ENCODE measurements at regions not wholly inside any gene's neighbourhood (a gene's known extent, or its start where the extent isn't known, plus 50 kb on each side); places are given as distances from the start of the nearest gene placed in this dataset.
"Not testable (repeated sequence)": the region's sequence is repeated elsewhere in the genome, so short reads cannot be mapped to it uniquely, and the experiment has no call there.

DNA sequence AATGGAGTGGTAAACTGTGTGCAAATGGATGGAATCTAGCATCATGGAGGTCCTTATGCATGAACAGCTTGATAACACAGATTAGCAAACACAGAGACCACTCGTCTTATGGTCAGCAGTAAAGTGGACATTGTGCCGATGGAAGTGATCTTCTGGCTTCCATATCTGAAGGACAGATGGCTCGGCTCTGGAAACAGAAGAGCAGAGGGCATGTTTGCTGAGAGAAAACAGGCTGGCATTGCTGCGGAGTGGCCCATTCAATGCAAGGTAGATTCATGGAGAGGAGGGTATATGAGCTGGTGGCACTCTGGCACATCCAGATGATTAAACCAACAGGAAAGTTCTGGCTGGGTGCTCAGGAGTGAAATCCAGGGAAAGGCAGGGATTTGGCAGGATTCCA, 513.2 kb downstream of the DIRAS2 start:
- H3K9me3 Mint-ChIP-seq = peaks cover 0 to under 1% of the 10 kb centered on the region in 2 donors
- H3K27ac Mint-ChIP-seq = no peak overlapping the region
- no peak for ATAC-seq
- H3K36me3 Mint-ChIP-seq = peaks cover 0 to 4% of the 10 kb centered on the region in 2 donors
- no peak for DNase-seq (ENCODE audit: low spot score in 2 of 2)

DNA sequence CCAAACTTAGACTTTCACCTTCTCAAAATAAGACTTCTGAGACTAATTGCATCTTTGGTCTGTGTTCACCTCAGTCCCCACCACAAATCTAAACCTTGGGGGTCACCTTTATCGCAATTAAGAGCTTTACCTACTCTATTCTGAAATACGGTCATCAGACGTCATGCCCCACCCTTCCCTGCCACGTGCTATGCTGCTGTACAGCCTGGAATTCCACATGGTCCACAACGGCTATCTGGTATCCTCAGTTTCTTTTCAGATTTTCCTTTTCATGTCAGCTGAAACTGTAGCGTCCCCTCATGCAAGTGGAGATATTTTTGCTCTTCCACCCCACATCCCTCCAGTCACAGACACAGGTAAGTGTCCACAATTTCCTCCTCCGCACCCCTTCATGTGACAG, 511.1 kb downstream of the DIRAS2 start:
- Mint-ChIP-seq H3K9me3 (no peaks in the 10 kb centered on the region), H3K36me3 (no peaks in the 10 kb centered on the region), H3K27ac (no peak overlapping the region)
- DNase-seq (ENCODE audit: low spot score in 2 of 2) = no peak
- no peak for ATAC-seq

DNA sequence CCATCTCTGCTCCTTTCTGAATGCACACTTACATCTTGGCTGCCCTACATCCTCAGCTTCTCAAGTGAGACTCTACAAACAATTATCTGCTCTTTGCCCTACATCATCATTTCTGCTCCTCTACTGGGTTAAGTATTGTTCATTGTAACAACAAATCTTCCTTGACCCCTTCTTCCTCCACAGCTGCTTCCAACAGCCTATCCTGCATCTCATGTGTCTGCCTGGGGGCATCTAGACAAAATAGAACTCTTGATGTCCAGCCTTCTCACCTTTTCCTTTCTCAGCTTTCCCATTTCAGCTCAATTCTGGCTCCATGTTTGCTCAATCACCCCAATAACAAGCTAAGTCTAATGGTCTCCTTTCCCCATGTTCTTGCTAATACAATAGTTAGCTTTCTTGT, 509.8 kb downstream of the DIRAS2 start:
- DNase-seq (ENCODE audit: low spot score in 2 of 2) (no peak), ATAC-seq (no peak)
- Mint-ChIP-seq H3K27ac (no peak overlapping the region), H3K36me3 (no peaks in the 10 kb centered on the region), H3K9me3 (no peaks in the 10 kb centered on the region)

DNA sequence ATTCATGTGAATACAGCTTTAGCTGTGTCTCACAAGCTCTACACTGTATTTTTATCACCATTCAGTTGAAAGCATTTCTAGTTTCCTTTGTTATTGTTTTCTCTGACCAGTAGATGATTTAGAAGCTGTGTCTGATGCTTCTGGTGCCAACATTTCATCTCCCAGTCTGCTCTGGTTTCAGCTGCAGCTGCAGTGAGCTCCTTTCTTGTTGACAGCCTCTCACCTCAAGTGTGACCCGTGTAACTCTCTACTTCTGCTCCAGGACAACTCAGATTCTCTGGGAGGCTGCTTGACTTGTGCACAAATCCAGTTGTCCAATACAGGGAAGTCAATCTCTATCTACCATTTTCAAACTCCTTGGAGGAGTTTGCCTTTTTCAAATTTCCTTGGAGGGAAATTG, 504.8 kb downstream of the DIRAS2 start:
- H3K27ac Mint-ChIP-seq = no peak overlapping the region
- H3K36me3 Mint-ChIP-seq = no peaks in the 10 kb centered on the region
- no peaks in the 10 kb centered on the region for H3K9me3 Mint-ChIP-seq
- DNase-seq (ENCODE audit: low spot score in 2 of 2) (no peak), ATAC-seq (no peak)

DNA sequence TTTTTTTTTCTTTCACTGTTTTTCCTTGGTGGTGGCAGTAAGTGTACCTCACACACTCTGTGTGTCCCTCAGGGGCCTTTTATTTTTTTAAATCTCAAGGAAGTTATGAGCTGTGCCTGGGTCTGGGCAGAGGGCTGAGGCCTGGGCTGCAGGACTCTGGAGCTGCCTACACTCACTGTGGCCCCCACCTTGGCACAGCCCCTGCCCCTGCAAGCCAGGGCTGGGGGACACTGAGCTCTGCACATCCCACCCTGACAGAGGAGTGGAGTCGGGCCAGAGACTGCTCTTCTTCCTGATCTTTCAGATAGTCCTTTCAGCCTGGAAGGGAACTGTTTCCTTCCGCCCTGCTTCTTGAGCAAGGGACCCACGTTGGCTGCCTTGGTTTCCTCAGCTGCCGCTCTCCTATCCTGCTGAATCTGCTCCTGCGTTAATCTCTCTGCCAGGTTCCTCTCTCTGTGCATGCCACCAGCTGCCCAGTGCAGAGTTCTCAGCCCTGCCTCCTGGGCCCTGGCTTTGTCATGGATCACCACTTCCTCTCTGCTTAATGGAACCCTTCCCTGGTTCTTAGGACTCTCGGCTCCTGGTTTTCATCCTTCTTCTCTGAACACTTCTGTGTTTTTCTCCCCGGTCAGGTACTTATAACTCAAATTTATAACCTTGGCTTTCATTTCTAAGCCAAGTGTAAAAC, 502.3 kb downstream of the DIRAS2 start:
- Mint-ChIP-seq H3K36me3 (no peaks in the 10 kb centered on the region), H3K27ac (no peak overlapping the region), H3K9me3 (no peaks in the 10 kb centered on the region)
- DNase-seq (ENCODE audit: low spot score in 2 of 2) (no peak), ATAC-seq (no peak)

DNA sequence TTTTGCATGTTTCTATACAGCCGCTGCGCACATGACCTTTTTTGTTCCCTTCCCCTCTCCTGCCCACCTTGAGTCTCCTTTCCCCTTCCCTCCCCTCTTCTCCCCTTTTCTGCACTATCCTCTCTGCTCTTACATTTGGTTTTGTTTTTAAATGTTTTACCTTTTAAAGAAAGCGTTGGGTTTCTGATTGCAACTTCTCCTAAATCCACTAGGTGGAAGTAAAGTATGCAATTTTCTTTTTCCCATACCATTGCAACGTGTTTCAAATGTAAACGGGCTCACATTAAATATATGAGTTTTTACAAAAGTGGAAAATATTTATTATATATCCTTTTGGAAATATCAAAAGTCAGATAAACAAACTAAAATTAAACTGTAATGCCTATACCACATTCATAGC, 500.9 kb downstream of the DIRAS2 start:
- Mint-ChIP-seq H3K9me3 (no peaks in the 10 kb centered on the region), H3K36me3 (peaks cover 0 to 4% of the 10 kb centered on the region in 2 donors), H3K27ac (no peak overlapping the region)
- no peak for DNase-seq (ENCODE audit: low spot score in 2 of 2)
- ATAC-seq = no peak

DNA sequence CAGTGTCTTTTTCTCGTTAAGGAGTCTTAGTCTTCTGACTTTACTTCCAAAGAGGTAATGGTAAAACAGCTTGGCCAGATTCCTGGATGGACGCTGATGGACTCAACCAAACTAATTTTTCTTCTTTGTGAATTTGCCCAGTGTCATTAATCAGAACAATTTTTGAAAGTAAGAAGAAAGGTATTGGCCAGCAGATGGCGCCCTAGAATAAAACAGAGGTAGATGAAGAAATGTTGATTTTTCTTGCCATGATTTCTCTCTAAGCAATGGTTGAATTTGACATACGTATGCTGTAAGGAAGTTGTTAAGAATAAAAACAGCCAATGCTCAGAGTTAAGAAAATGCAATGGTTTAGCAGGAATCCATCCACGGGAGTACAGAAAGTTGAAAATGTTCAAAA, 500.0 kb downstream of the DIRAS2 start:
- no peak for ATAC-seq
- peak in 1 of 2 donors; percentile 48 for DNase-seq (ENCODE audit: low spot score in 2 of 2)
- Mint-ChIP-seq H3K27ac (no peak overlapping the region), H3K36me3 (peaks cover 0 to 4% of the 10 kb centered on the region in 2 donors), H3K9me3 (no peaks in the 10 kb centered on the region)

DNA sequence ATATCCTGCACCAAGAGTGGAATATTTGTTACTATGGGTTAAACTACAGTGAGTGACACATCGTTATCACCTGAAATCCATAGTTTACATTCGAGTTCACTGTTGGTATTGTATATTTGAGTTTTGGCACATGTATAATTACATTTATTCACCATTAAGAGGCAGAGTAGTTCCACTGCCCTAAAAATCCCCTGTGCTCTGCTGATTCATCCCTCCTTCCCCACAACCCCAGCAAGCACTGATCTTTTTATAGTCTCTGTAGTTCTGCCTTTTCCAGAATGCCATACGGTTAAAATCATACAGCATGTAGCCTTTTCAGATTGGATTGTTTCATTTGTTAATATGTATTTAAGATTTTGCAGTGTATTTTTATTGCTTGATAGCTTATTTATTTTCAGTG, 495.2 kb downstream of the DIRAS2 start:
- H3K9me3 Mint-ChIP-seq = no peaks in the 10 kb centered on the region
- H3K27ac Mint-ChIP-seq = no peak overlapping the region
- peaks cover 0 to 4% of the 10 kb centered on the region in 2 donors for H3K36me3 Mint-ChIP-seq
- ATAC-seq (no peak), DNase-seq (ENCODE audit: low spot score in 2 of 2) (no peak)

DNA sequence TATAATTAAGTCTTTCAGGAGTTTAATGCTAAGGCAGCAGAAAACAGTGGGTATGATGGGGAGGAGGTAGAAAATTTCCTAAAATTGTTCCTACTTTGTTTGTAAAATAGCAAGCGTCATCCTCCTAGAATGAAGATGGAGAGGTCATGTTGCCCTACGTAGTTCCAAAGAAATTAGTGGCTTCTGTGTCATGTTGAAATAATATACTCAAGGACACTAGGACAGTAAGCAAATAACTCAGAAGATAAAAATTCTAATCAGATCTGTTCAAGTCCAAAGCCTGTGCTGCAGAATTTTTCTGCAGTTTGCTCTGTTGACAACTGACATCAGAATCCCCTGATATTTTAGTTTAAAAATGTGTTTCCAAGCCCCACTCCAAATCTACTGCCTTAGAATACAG, 486.3 kb downstream of the DIRAS2 start:
- H3K36me3 Mint-ChIP-seq = no peaks in the 10 kb centered on the region
- DNase-seq (ENCODE audit: low spot score in 2 of 2) = no peak
- no peaks in the 10 kb centered on the region for H3K9me3 Mint-ChIP-seq
- no peak for ATAC-seq
- H3K27ac Mint-ChIP-seq = no peak overlapping the region

DNA sequence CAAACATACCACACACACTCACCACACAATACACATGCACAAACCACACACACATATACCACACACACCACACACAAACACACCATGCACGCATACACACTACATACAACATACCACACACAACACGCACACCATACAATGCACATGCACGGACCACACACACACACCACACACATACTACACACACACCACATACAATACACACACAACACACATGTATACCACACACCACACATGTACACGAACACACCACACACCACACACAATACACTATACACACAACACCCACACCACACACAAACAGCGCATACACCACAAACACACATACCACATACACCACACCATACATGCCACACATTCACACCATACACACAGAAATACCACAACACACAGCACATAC, 480.3 kb downstream of the DIRAS2 start:
- Mint-ChIP-seq H3K9me3 (no peaks in the 10 kb centered on the region), H3K36me3 (no peaks in the 10 kb centered on the region), H3K27ac (no peak overlapping the region)
- DNase-seq (ENCODE audit: low spot score in 2 of 2) (no peak), ATAC-seq (no peak)

DNA sequence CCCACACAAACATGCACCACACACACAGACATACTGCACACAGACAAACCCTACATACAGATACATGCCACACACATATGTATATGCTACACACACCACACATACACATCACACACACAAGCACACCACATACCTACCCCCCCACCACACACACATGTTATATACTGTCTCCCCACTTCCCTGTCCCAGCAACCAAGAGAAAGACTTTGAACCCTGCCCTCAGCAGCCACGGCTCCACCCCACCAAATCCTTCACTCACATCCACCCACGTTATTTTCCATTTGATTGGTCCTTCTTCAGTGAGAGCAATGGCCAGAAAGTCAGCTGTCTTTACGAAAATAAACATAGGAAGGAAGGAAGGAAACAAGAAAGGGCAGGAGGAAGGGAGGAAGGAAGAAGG, 479.8 kb downstream of the DIRAS2 start:
- H3K36me3 Mint-ChIP-seq = no peaks in the 10 kb centered on the region
- no peaks in the 10 kb centered on the region for H3K9me3 Mint-ChIP-seq
- ATAC-seq = no peak
- no peak overlapping the region for H3K27ac Mint-ChIP-seq
- DNase-seq (ENCODE audit: low spot score in 2 of 2) = no peak

DNA sequence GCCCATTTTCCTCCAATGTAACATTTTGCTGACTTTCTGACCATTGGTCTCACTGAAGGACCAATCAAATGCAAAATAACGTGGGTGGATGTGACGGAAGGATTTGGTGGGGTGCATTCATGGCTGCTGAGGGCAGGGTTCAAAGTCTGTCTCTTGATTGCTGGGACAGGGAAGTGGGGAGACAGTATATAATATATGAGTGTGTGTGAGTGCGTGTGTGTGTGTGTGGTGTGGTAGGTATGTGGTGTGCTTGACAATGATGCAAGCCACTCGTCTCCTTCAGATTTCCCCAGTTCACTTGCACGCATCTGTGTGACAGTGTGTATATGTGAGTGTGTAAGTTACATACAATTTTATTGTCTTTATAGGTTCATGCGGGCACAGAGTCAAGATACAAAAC, 477.3 kb downstream of the DIRAS2 start:
- Mint-ChIP-seq H3K9me3 (no peaks in the 10 kb centered on the region), H3K36me3 (no peaks in the 10 kb centered on the region), H3K27ac (no peak overlapping the region)
- ATAC-seq (no peak), DNase-seq (ENCODE audit: low spot score in 2 of 2) (no peak)

DNA sequence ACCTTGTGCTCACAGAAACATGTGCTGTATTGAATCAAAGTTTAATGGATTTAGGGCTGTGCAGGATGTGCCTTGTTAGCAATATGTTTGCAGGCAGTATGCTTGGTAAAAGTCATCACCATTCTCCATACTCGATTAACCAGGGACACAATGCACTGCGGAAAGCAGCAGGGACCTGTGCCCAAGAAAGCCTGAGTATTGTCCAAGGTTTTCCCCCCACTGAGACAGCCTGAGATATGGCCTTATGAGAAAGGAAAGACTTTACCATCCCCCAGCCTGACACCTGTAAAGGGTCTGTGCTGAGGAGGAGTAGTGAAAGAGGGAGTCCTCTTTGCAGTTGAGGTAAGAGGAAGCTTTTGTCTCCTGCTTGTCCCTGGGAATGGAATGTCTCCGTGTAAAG, 476.2 kb downstream of the DIRAS2 start:
- ATAC-seq = not testable (repeated sequence)

DNA sequence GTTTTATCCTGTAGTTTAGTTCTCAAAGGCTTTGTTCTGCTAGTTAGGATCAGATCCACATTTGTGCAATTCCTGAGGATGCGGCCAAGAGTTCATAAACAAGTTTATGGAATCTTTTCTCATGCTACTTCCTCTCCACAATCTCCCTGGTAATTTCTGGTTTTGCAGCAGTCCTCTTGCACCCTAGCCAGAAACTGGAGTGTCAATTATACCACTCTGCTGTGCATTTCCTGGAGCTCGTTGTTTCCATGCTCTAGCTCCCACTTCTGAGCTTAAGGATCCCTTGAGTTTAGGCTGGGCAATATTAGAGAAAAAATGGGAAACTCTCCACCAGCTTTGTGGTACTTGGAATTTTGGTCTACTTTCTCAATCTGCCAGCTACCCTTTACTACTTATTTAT, 474.7 kb downstream of the DIRAS2 start:
- Mint-ChIP-seq H3K36me3 (peaks cover 11 to 12% of the 10 kb centered on the region in 2 donors), H3K27ac (no peak overlapping the region), H3K9me3 (peaks cover 7 to 10% of the 10 kb centered on the region in 2 donors)
- ATAC-seq (no peak), DNase-seq (ENCODE audit: low spot score in 2 of 2) (no peak)

More for the DNA sequence above, 476.2 kb downstream of the DIRAS2 start:
- not testable (repeated sequence) for H3K9me3 Mint-ChIP-seq; DNase-seq (ENCODE audit: low spot score in 2 of 2); H3K27ac Mint-ChIP-seq; H3K36me3 Mint-ChIP-seq

DNA sequence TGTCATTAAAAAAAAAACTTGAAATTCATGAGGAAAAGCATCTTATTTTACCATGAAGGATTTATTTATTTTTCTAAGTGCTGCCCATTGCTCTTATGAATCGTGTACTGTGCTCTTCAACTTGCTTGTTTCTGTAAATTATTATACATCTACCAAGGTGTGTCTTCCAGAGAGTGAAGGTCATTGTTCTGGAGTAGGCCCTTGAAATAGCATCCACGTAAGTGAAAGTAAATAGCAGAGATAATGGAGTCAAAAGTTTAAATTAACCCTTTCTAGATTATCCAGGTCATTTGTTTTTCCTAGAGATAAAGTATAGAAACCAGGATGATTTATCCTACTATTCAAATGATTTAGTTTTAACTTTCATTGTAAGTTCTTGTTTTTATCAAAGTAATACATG, 473.1 kb downstream of the DIRAS2 start:
- Mint-ChIP-seq H3K27ac (no peak overlapping the region), H3K36me3 (peaks cover 11 to 12% of the 10 kb centered on the region in 2 donors), H3K9me3 (peaks cover 7 to 10% of the 10 kb centered on the region in 2 donors)
- DNase-seq (ENCODE audit: low spot score in 2 of 2) (no peak), ATAC-seq (no peak)

DNA sequence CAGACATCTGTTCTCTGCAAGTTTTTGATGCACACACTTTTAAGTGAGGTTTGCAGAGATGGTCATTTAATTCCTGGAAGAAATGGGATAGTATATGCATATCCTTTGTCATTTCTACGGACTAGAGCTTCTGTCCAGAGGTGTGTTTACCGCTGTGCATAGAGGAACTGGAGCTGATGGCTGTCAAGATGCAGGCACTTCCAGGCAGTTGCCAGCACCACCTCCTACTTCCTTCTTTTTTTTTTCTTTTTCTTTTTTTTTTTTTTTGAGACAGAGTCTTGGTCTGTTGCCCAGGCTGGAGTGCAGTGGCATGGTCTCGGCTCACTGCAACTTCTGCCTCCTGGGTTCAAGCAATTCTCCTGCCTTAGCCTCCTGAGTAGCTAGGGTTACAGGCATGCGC, 468.7 kb downstream of the DIRAS2 start:
- DNase-seq (ENCODE audit: low spot score in 2 of 2); H3K27ac Mint-ChIP-seq; H3K9me3 Mint-ChIP-seq; ATAC-seq: not testable (repeated sequence)
- H3K36me3 Mint-ChIP-seq = peaks cover 11 to 12% of the 10 kb centered on the region in 2 donors

DNA sequence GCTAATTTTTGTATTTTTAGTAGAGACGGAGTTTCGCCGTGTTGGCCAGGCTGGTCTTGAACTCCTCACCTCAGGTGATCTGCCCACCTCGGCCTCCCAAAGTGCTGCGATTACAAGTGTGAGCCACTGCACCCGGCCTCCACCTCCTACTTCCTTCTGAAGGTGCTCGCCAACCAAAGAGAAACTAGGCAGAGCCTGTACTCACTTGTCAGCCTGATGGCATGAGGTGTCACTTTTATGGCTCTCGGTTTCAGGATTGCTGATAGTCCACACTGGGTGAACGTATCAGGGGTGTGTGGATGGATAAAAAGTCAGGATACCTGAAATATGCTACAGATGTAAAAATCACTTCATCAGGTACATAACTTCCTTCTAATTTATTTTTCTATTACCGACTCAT, 468.3 kb downstream of the DIRAS2 start:
- ATAC-seq; H3K9me3 Mint-ChIP-seq; H3K27ac Mint-ChIP-seq; DNase-seq (ENCODE audit: low spot score in 2 of 2): not testable (repeated sequence)
- peaks cover 11 to 12% of the 10 kb centered on the region in 2 donors for H3K36me3 Mint-ChIP-seq

DNA sequence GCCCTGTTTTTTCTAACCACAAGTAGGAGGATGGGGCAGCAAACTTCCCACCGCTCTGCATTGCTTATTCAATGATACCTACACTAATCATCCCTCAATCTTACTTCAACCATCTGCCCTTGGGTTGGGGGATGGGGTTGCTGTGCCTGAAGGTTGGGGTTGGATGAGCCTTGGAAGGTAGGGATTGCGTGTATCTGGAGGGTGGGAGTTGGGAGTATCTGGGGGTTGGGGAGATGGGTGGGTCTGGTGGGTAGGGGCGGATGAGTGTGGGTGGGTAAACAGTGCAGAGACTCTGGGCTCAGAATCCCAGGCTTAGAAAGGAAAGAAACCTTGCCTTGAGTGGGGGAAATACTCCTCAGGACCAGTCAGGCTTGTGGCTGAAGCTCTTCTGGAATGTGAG, 467.4 kb downstream of the DIRAS2 start:
- ATAC-seq (no peak), DNase-seq (ENCODE audit: low spot score in 2 of 2) (no peak)
- H3K27ac Mint-ChIP-seq = no peak overlapping the region
- H3K36me3 Mint-ChIP-seq = peaks cover 11 to 12% of the 10 kb centered on the region in 2 donors
- H3K9me3 Mint-ChIP-seq = peaks cover 7 to 10% of the 10 kb centered on the region in 2 donors

Data from activated naive CD4-positive, alpha-beta T cell treated with anti-CD3 and anti-CD28 coated beads, Interleukin-2, amount 50 U/mL, for 72 hours (primary cell).